Liver (tissue), 8 donors: ENCODE measurements at regions not wholly inside any gene's neighbourhood (a gene's known extent, or its start where the extent isn't known, plus 50 kb on each side); places are given as distances from the start of the nearest gene placed in this dataset.

Source experiments
- DNase-seq: peaks from one replicate; pipeline ENCODE4 v3.0.0-alpha.2; 2017; ENCODE audit warnings: low spot score
- H3K27ac ChIP-seq, 2 donors: one replicate each; pipeline ENCODE4 v1.7.0; 2013; ENCODE audit warnings: inconsistent platforms in 2 of 2, low read length in 2 of 2, control low read depth in 1 of 2, low read depth in 1 of 2, mild to moderate bottlenecking in 1 of 2
- H3K27me3 ChIP-seq, 4 donors: one replicate each; pipeline versions ENCODE4 v1.6.1 to v1.7.0; 2013; ENCODE audit warnings: low read length in 3 of 4, inconsistent platforms in 1 of 4, mild to moderate bottlenecking in 1 of 4, moderate library complexity in 1 of 4; ENCODE audit not compliant: control insufficient read depth in 4 of 4, insufficient read depth in 4 of 4
- H3K36me3 ChIP-seq, 4 donors: one replicate each; pipeline versions ENCODE4 v1.6.1 to v1.7.0; 2013; ENCODE audit warnings: low read length in 3 of 4, mild to moderate bottlenecking in 3 of 4, low read depth in 1 of 4, moderate library complexity in 1 of 4; ENCODE audit not compliant: control insufficient read depth in 4 of 4, insufficient read depth in 3 of 4
- H3K4me1 ChIP-seq, 4 donors: one replicate each; pipeline versions ENCODE4 v1.6.1 to v1.7.0; 2013; ENCODE audit warnings: low read length in 3 of 4, mild to moderate bottlenecking in 3 of 4, moderate library complexity in 1 of 4; ENCODE audit not compliant: control insufficient read depth in 4 of 4, insufficient read depth in 4 of 4
- H3K4me3 ChIP-seq, 3 donors: one replicate each; pipeline versions ENCODE4 v1.6.1 to v1.7.0; 2013; ENCODE audit warnings: low read length in 3 of 3, control low read depth in 1 of 3, low read depth in 1 of 3, mild to moderate bottlenecking in 1 of 3
- H3K9ac ChIP-seq, 2 donors: one replicate each; pipeline ENCODE4 v1.7.0; 2013; ENCODE audit warnings: low read length in 2 of 2, mild to moderate bottlenecking in 2 of 2, moderate library complexity in 2 of 2, control low read depth in 1 of 2, low read depth in 1 of 2
- H3K9me3 ChIP-seq, 4 donors: one replicate each; pipeline versions ENCODE4 v1.6.1 to v1.7.0; 2013; ENCODE audit warnings: low read length in 3 of 4; ENCODE audit not compliant: control insufficient read depth in 4 of 4
- ATF3 ChIP-seq: IDR thresholded peaks from 2 replicates; pipeline ENCODE4 v1.6.1; 2016; ENCODE audit warnings: antibody characterized with exemption
- EGR1 ChIP-seq, 2 donors: IDR thresholded peaks; 2 replicates each; pipeline ENCODE4 v1.6.1; 2016 to 2018; ENCODE audit warnings: antibody characterized with exemption in 2 of 2, low read depth in 2 of 2
- FOXA1 ChIP-seq: IDR thresholded peaks from 2 replicates; pipeline ENCODE4 v1.6.1; 2016; ENCODE audit warnings: antibody characterized with exemption
- FOXA2 ChIP-seq: IDR thresholded peaks from 2 replicates; pipeline ENCODE4 v1.6.1; 2016; ENCODE audit warnings: antibody characterized with exemption
- GABPA ChIP-seq, 2 donors: IDR thresholded peaks in 1 of 2; conservative IDR thresholded peaks in 1 of 2; 2 replicates each; pipeline ENCODE4 v1.6.1; 2016; ENCODE audit warnings: antibody characterized with exemption in 2 of 2, mild to moderate bottlenecking in 1 of 2, moderate library complexity in 1 of 2
- HNF4A ChIP-seq, 2 donors: conservative IDR thresholded peaks; 2 replicates each; pipeline ENCODE4 v1.6.1; 2016; ENCODE audit warnings: antibody characterized with exemption in 2 of 2, mild to moderate bottlenecking in 2 of 2
- HNF4G ChIP-seq: IDR thresholded peaks from 2 replicates; pipeline ENCODE4 v1.6.1; 2016; ENCODE audit warnings: antibody characterized with exemption
- JUND ChIP-seq, 2 donors: IDR thresholded peaks; 2 replicates each; pipeline ENCODE4 v1.6.1; 2016; ENCODE audit warnings: antibody characterized with exemption in 2 of 2
- RAD21 ChIP-seq, 2 donors: IDR thresholded peaks; 2 replicates each; pipeline ENCODE4 v1.6.1; 2016; ENCODE audit warnings: antibody characterized with exemption in 2 of 2, mild to moderate bottlenecking in 2 of 2
- RXRA ChIP-seq, 2 donors: IDR thresholded peaks; 2 replicates each; pipeline ENCODE4 v1.6.1; 2017 to 2018; ENCODE audit warnings: antibody characterized with exemption in 2 of 2, mild to moderate bottlenecking in 1 of 2
- SP1 ChIP-seq: IDR thresholded peaks from 2 replicates; pipeline ENCODE4 v1.6.1; 2018; ENCODE audit warnings: antibody characterized with exemption, mild to moderate bottlenecking
- TAF1 ChIP-seq: conservative IDR thresholded peaks from 2 replicates; pipeline ENCODE4 v1.6.1; 2016; ENCODE audit warnings: antibody characterized with exemption, mild to moderate bottlenecking
- YY1 ChIP-seq: IDR thresholded peaks from 2 replicates; pipeline ENCODE4 v1.6.1; 2016; ENCODE audit warnings: antibody characterized with exemption, mild to moderate bottlenecking
- ZBTB33 ChIP-seq: IDR thresholded peaks from 2 replicates; pipeline ENCODE4 v1.6.1; 2016; ENCODE audit warnings: antibody characterized with exemption
- whole genome bisulfite sequencing: extraction: QIAGEN DNeasy Blood & Tissue Kit; methylation state at CpG from one replicate; pipeline ENCODE4 v1.1.7; 2013; 5-methylcytosine and 5-hydroxymethylcytosine counted together
- TF ChIP-seq, protein P1 (sequence below): fragments of 150-350 bp; IDR thresholded peaks from 2 replicates; pipeline ENCODE4 v1.5.1; 2017; ENCODE audit warnings: improper control_type of control experiment, low read depth, low read length; ENCODE audit not compliant: missing input control
- TF ChIP-seq, protein P2 (sequence below): IDR thresholded peaks from 2 replicates; pipeline ENCODE4 v1.6.1; 2016; ENCODE audit warnings: antibody characterized with exemption
- donor health status: healthy.
- donor health status: healthy.
- donor health status: healthy.
- donor health status: healthy.
- donor health status: healthy.

- Histone ChIP-seq H3K27me3 (no peaks in the 10 kb centered on the region), H3K4me3 (no peak overlapping the region), H3K4me1 (peaks cover 0 to 3% (median 3%) of the 10 kb centered on the region in 4 donors), H3K9me3 (no peaks in the 10 kb centered on the region), H3K36me3 (no peaks in the 10 kb centered on the region), H3K27ac (no peak overlapping the region), H3K9ac (no peak overlapping the region)
- 95% methylated on average over 5 of the region's 5 CpGs for WGBS
- TF ChIP-seq FOXA2 (no peak), ZBTB33 (no peak), RAD21 (IDR thresholded peaks at IDR 0.05) (no peak), ATF3 (no peak), GABPA (IDR thresholded peaks at IDR 0.05 in 1 of 2, conservative IDR thresholded peaks at IDR 0.05 in 1 of 2) (no peak), JUND (IDR thresholded peaks at IDR 0.05) (no peak), YY1 (no peak), RXRA (IDR thresholded peaks at IDR 0.05) (no peak), FOXA1 (no peak), HNF4A (conservative IDR thresholded peaks at IDR 0.05) (no peak), EGR1 (IDR thresholded peaks at IDR 0.05; ENCODE audit: low read depth in 2 of 2) (no peak), HNF4G (no peak), TAF1 (no peak), SP1 (no peak)
- TF ChIP-seq, protein P1, sequence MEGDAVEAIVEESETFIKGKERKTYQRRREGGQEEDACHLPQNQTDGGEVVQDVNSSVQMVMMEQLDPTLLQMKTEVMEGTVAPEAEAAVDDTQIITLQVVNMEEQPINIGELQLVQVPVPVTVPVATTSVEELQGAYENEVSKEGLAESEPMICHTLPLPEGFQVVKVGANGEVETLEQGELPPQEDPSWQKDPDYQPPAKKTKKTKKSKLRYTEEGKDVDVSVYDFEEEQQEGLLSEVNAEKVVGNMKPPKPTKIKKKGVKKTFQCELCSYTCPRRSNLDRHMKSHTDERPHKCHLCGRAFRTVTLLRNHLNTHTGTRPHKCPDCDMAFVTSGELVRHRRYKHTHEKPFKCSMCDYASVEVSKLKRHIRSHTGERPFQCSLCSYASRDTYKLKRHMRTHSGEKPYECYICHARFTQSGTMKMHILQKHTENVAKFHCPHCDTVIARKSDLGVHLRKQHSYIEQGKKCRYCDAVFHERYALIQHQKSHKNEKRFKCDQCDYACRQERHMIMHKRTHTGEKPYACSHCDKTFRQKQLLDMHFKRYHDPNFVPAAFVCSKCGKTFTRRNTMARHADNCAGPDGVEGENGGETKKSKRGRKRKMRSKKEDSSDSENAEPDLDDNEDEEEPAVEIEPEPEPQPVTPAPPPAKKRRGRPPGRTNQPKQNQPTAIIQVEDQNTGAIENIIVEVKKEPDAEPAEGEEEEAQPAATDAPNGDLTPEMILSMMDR: no peak
- TF ChIP-seq, protein P2, sequence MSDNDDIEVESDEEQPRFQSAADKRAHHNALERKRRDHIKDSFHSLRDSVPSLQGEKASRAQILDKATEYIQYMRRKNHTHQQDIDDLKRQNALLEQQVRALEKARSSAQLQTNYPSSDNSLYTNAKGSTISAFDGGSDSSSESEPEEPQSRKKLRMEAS: no peak
- no peak for DNase-seq
These were observed 180.4 kb upstream of the DAB2 start for GRCh38 chr5:39605145-39605544.

GRCh38 chr5:39604491-39604890 is 179.7 kb upstream of the DAB2 start:
- TF ChIP-seq HNF4A (conservative IDR thresholded peaks at IDR 0.05) (no peak), TAF1 (no peak), RAD21 (IDR thresholded peaks at IDR 0.05) (no peak)
- WGBS: 82% methylated on average over 4 of the region's 4 CpGs
- H3K9me3 ChIP-seq: no peaks in the 10 kb centered on the region

More at GRCh38 chr5:39604491-39604890, 179.7 kb upstream of the DAB2 start:
- no peaks in the 10 kb centered on the region for H3K36me3 ChIP-seq
- H3K27ac ChIP-seq: no peak overlapping the region
- no peak for DNase-seq
- H3K27me3 ChIP-seq: no peaks in the 10 kb centered on the region
- H3K4me1 ChIP-seq: peaks cover 0 to 6% (median 3%) of the 10 kb centered on the region in 4 donors
- H3K4me3 ChIP-seq: no peak overlapping the region
- no peak overlapping the region for H3K9ac ChIP-seq
